ENCODE measurements at regions not wholly inside any gene's neighbourhood (a gene's known extent, or its start where the extent isn't known, plus 50 kb on each side); places are given as distances from the start of the nearest gene placed in this dataset.

DNA sequence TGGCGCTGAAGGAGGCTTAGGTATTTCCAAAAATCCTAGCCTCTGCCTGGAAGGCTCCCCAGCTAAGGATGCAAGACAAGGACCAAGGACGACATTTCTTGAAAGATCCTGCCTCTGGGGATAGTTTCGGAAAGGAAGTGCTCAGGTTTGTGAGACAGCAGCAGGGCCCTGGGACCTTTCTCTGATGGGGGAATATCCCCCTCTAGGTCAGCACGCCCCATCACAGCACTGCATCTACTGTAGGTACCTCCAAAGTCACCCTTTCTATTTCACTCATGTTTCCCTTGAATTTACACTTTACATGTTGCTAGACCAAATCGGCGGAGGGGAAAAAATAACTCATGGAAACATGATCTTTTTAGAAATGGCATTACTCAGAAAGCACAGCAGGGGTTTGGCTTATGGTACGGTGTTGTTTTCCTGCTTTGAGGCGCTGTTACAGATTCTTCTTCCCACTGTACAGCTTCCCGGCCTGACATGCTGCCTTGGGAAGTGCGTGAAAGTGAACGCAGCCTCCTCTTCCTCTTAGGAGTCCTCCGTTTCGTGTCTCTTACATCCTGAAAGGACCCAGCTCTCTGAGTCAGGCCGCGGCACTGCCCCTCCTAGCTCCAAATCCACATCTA is 77.2 kb upstream of the DHRSX start:
- TF ChIP-seq, protein P1, sequence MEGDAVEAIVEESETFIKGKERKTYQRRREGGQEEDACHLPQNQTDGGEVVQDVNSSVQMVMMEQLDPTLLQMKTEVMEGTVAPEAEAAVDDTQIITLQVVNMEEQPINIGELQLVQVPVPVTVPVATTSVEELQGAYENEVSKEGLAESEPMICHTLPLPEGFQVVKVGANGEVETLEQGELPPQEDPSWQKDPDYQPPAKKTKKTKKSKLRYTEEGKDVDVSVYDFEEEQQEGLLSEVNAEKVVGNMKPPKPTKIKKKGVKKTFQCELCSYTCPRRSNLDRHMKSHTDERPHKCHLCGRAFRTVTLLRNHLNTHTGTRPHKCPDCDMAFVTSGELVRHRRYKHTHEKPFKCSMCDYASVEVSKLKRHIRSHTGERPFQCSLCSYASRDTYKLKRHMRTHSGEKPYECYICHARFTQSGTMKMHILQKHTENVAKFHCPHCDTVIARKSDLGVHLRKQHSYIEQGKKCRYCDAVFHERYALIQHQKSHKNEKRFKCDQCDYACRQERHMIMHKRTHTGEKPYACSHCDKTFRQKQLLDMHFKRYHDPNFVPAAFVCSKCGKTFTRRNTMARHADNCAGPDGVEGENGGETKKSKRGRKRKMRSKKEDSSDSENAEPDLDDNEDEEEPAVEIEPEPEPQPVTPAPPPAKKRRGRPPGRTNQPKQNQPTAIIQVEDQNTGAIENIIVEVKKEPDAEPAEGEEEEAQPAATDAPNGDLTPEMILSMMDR (IDR thresholded peaks at IDR 0.05) = no peak
- H3K27ac ChIP-seq = no peak overlapping the region
- intact Hi-C loops (cut with DNase I) = no loop called here

DNA sequence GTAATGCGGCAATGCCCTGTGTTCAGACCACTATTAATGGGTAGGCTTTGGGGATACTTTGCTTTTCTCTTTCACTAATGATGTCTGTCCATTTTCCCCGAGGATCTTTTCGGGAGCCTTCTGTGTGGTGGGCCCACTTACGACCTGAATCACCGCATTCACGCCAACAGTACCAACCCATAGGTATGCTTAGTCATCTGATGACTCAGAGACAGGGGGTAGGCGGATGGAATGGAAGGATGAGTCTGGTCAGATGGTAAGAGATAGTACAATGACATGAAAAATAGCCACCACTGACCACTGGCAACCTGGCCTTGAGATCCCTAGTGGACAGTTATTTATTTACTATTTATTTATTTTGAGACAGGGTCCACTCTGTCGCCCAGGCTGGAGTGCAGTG is 76.0 kb upstream of the DHRSX start:
- TF ChIP-seq, protein P1 (IDR thresholded peaks at IDR 0.05) = no peak
- intact Hi-C loops (cut with DNase I) = no loop called here
- H3K36me3 ChIP-seq = no peaks in the 10 kb centered on the region
- H3K27ac ChIP-seq = no peak overlapping the region
- ATAC-seq (no peak), DNase-seq (no peak)
- H3K27me3 ChIP-seq = peaks cover 0 to 15% of the 10 kb centered on the region in 2 donors
- no peak overlapping the region for H3K4me3 ChIP-seq
- H3K9me3 ChIP-seq = no peaks in the 10 kb centered on the region
- no peaks in the 10 kb centered on the region for H3K4me1 ChIP-seq

More for the DNA sequence above, 77.2 kb upstream of the DHRSX start:
- Histone ChIP-seq H3K4me3 (no peak overlapping the region), H3K27me3 (peaks cover 8 to 26% of the 10 kb centered on the region in 2 donors), H3K4me1 (no peaks in the 10 kb centered on the region), H3K9me3 (no peaks in the 10 kb centered on the region), H3K36me3 (no peaks in the 10 kb centered on the region)
- no peak for DNase-seq
- ATAC-seq = no peak

DNA sequence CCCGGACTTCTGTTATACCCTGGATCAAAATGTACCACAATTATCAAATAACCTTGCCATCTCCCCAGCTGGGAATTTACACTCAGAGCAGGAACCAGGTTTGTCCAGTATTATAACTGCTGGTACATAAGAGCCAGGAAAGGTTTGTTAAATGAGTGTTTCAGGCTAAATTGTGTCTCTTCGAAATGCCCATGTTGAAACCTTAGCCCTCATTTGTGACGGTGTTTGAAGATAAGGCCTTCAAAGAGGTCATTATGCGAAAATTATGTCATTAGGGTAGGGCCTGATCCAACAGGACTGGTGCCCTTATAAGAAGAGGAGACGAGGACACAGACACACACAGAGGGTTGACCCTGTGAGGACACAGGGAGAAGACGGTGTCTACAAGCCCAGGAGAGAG is 73.5 kb upstream of the DHRSX start:
- Histone ChIP-seq H3K9me3 (peaks cover 0 to 3% of the 10 kb centered on the region in 2 donors), H3K27ac (no peak overlapping the region), H3K4me1 (no peaks in the 10 kb centered on the region), H3K36me3 (no peaks in the 10 kb centered on the region), H3K4me3 (no peak overlapping the region), H3K27me3 (no peaks in the 10 kb centered on the region)
- TF ChIP-seq, protein P1 (IDR thresholded peaks at IDR 0.05) = no peak
- no peak for DNase-seq
- intact Hi-C loops (cut with DNase I) = no loop called here
- ATAC-seq = no peak

DNA sequence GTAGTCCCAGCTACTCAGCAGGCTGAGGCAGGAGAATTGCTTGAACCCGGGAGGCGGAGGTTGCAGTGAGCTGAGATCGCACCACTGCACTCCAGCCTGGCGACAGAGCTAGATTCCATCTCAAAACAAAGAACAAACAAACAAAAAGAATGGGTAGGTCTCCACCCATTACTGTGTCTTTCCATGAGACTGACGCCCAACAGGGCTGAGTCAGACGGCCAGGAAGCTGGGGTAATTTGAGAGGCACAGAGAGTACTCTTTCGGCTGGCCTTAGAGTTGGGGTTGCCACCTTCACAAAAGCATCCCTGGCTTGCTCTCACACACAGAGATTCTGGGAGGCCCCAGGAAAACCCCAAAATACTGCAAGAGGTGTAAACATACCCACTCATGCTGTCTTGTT is 72.0 kb upstream of the DHRSX start:
- Histone ChIP-seq H3K9me3 (peaks cover 0 to 3% of the 10 kb centered on the region in 2 donors), H3K27ac (no peak overlapping the region), H3K27me3 (no peaks in the 10 kb centered on the region), H3K4me3 (no peak overlapping the region), H3K4me1 (no peaks in the 10 kb centered on the region), H3K36me3 (no peaks in the 10 kb centered on the region)
- intact Hi-C loops (cut with DNase I) = no loop called here
- DNase-seq (no peak), ATAC-seq (no peak)
- TF ChIP-seq, protein P1 (IDR thresholded peaks at IDR 0.05) = no peak

DNA sequence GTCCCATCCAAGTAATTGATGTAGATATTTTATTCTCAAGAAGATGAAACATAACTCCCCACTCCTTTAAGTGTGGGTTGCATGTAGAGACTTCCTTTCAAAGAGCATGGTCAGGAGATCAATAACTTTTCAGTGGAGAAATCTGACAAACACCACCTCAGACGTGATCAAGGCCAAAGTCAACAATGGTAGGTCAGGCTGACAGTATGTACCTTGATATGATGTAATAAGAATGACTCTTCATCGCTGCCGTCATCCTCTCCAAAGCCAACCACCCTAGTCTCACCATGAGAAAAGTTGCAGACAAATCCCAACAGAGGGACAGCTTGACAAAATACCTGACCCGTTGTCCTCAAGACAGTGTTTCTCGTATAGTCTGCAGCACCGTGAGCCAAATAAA is 67.3 kb upstream of the DHRSX start:
- intact Hi-C loops (cut with DNase I) = no loop called here
- DNase-seq (no peak), ATAC-seq (no peak)
- TF ChIP-seq, protein P1 (IDR thresholded peaks at IDR 0.05) = no peak
- H3K4me3 ChIP-seq = no peak overlapping the region
- no peaks in the 10 kb centered on the region for H3K27me3 ChIP-seq
- H3K4me1 ChIP-seq = no peaks in the 10 kb centered on the region
- peaks cover 0 to 3% of the 10 kb centered on the region in 2 donors for H3K9me3 ChIP-seq
- H3K36me3 ChIP-seq = no peaks in the 10 kb centered on the region
- no peak overlapping the region for H3K27ac ChIP-seq

Data from left lung (tissue), 4 donors.